MM.1S (cell line): ENCODE measurements at regions not wholly inside any gene's neighbourhood (a gene's known extent, or its start where the extent isn't known, plus 50 kb on each side); places are given as distances from the start of the nearest gene placed in this dataset.

Experiments used
- EZH2 ChIP-seq: fragments of 300-600 bp; sonication (generic); optimal IDR thresholded peaks from 2 replicates; pipeline ENCODE3; 2017; ENCODE audit warnings: low read depth, mild to moderate bottlenecking, antibody characterized with exemption, low read length, mixed read lengths
- TF ChIP-seq, protein P1 (sequence below): fragments of 300-600 bp; sonication (generic); IDR thresholded peaks from 2 replicates; pipeline ENCODE4 v1.5.1; 2016; ENCODE audit warnings: antibody characterized with exemption, low read length, mixed read lengths

DNA sequence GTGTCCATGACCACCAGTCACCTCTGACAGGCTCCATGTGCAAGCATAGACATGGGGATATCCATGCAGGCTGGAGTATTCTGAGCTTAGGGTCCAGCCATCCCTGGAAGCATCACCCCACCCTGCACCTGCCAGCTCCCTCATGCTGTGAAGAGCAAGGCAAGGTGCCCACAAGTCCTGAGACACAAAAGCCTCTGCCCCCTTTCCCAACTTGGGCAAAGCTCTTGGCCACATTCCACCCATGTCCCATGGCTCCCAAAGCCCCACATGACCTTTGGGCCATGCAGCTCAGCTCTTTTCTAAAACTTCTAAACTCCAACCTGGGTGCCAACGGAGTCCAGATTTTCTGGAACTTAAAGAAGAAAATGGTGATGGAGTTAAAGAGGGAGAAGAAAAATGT is 99.8 kb upstream of the SH3BP4 start:
- TF ChIP-seq, protein P1, sequence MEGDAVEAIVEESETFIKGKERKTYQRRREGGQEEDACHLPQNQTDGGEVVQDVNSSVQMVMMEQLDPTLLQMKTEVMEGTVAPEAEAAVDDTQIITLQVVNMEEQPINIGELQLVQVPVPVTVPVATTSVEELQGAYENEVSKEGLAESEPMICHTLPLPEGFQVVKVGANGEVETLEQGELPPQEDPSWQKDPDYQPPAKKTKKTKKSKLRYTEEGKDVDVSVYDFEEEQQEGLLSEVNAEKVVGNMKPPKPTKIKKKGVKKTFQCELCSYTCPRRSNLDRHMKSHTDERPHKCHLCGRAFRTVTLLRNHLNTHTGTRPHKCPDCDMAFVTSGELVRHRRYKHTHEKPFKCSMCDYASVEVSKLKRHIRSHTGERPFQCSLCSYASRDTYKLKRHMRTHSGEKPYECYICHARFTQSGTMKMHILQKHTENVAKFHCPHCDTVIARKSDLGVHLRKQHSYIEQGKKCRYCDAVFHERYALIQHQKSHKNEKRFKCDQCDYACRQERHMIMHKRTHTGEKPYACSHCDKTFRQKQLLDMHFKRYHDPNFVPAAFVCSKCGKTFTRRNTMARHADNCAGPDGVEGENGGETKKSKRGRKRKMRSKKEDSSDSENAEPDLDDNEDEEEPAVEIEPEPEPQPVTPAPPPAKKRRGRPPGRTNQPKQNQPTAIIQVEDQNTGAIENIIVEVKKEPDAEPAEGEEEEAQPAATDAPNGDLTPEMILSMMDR = no peak
- TF ChIP-seq EZH2 = no peak
